ENCODE measurements at regions not wholly inside any gene's neighbourhood (a gene's known extent, or its start where the extent isn't known, plus 50 kb on each side); places are given as distances from the start of the nearest gene placed in this dataset.

DNA sequence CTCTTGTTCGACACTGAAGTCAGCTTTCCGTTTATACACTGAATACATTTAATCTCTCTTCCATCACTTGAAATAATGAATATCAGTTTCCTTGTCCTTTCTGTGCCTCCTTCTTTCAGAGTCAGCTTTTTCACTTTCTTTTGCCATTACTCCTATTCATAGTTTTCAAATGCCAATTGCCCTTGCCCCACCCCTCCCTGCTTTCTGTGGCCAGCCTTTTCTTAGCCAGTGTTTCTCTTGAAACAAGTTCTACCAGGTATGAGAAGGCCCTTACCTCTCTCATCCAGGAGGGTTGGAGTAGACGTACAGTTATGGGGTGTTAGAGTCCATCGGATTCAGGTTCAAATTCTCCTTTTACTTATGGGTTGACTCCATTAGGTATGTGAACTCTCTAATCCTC is 574.7 kb upstream of the SEMA6A start:
- H3K9me3 Mint-ChIP-seq = no peaks in the 10 kb centered on the region
- no peak overlapping the region for H4K5ac ChIP-seq (ENCODE audit: insufficient read length, low read depth, low read length)
- TF ChIP-seq, protein P1, sequence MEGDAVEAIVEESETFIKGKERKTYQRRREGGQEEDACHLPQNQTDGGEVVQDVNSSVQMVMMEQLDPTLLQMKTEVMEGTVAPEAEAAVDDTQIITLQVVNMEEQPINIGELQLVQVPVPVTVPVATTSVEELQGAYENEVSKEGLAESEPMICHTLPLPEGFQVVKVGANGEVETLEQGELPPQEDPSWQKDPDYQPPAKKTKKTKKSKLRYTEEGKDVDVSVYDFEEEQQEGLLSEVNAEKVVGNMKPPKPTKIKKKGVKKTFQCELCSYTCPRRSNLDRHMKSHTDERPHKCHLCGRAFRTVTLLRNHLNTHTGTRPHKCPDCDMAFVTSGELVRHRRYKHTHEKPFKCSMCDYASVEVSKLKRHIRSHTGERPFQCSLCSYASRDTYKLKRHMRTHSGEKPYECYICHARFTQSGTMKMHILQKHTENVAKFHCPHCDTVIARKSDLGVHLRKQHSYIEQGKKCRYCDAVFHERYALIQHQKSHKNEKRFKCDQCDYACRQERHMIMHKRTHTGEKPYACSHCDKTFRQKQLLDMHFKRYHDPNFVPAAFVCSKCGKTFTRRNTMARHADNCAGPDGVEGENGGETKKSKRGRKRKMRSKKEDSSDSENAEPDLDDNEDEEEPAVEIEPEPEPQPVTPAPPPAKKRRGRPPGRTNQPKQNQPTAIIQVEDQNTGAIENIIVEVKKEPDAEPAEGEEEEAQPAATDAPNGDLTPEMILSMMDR (conservative IDR thresholded peaks at IDR 0.05) = no peak
- no peak overlapping the region for H4K91ac ChIP-seq (ENCODE audit: insufficient read length, low read depth, low read length)
- H2BK12ac ChIP-seq (ENCODE audit: insufficient read length, low read depth, low read length) = no peak overlapping the region
- H3T11ph ChIP-seq (ENCODE audit: low read length) = no peak overlapping the region
- no peaks in the 10 kb centered on the region for H3K79me1 ChIP-seq (ENCODE audit: insufficient read depth, low read depth, low read length, poor library complexity, severe bottlenecking)
- H3K23me2 ChIP-seq (ENCODE audit: insufficient read length, low read depth, low read length, poor library complexity, severe bottlenecking) = no peaks in the 10 kb centered on the region
- no peaks in the 10 kb centered on the region for H3K27me3 ChIP-seq (ENCODE audit: insufficient read depth, low read length)
- H2BK5ac ChIP-seq (ENCODE audit: insufficient read length, low read length) = no peak overlapping the region
- DNase-seq = no peak
- peaks cover 3 to 5% of the 10 kb centered on the region in 2 experiments; a peak in 2 of 4 replicates for H3K4me1 Mint-ChIP-seq
- H3K27ac ChIP-seq (ENCODE audit: insufficient read length, low read depth, low read length) = no peak overlapping the region
- no peak overlapping the region for H3K23ac ChIP-seq (ENCODE audit: insufficient read length, low read depth, low read length)
- no peak overlapping the region for H3K14ac ChIP-seq (ENCODE audit: insufficient read depth, low read length)
- H3K9me3 ChIP-seq (ENCODE audit: control insufficient read depth, low read depth, low read length) = no peaks in the 10 kb centered on the region
- H3K36me3 Mint-ChIP-seq (ENCODE audit: insufficient read depth in 1 of 3, low read depth in 3 of 3) = no peaks in the 10 kb centered on the region
- H2BK15ac ChIP-seq (ENCODE audit: low read depth, low read length) = no peak overlapping the region
- no peak overlapping the region for H3K4me2 ChIP-seq (ENCODE audit: insufficient read depth, insufficient read length, low read length)
- H3K4ac ChIP-seq (ENCODE audit: low read depth, low read length) = no peak overlapping the region
- H2AFZ ChIP-seq (ENCODE audit: low read length) = no peak overlapping the region
- no peak overlapping the region for H3K56ac ChIP-seq (ENCODE audit: insufficient read length, low read depth, low read length)
- H3K4me1 ChIP-seq (ENCODE audit: insufficient read depth, low read length) = no peaks in the 10 kb centered on the region
- no peak overlapping the region for H3K4me3 Mint-ChIP-seq
- no CpG with 5 or more reads among the region's 4 CpGs for WGBS (ENCODE audit: extremely low coverage, insufficient read length, low lambda C conversion rate)
- no peak overlapping the region for H4K8ac ChIP-seq (replicated peaks; ENCODE audit: insufficient read length, low read depth, low read length)
- no peak overlapping the region for H3K18ac ChIP-seq (ENCODE audit: insufficient read length, low read depth, low read length)
- no peaks in the 10 kb centered on the region for H4K20me1 ChIP-seq (ENCODE audit: control insufficient read depth, insufficient read depth, insufficient read length)
- no peaks in the 10 kb centered on the region for H3K27me3 Mint-ChIP-seq (ENCODE audit: low read depth)
- no peaks in the 10 kb centered on the region for H3K79me2 ChIP-seq (ENCODE audit: insufficient read depth, low read length)
- no peak overlapping the region for H3K27ac Mint-ChIP-seq
- no peak overlapping the region for H3K9ac ChIP-seq (ENCODE audit: extremely low read depth, insufficient read length, low read length)
- no peak overlapping the region for H2BK20ac ChIP-seq (ENCODE audit: low read depth, low read length, poor library complexity, severe bottlenecking)
- no peak overlapping the region for H2AK5ac ChIP-seq (ENCODE audit: insufficient read length, low read length)
- no peak overlapping the region for H2BK120ac ChIP-seq (ENCODE audit: low read depth, low read length, poor library complexity, severe bottlenecking)
